Activated CD4-positive, alpha-beta memory T cell treated with anti-CD3 and anti-CD28 coated beads, Interleukin-2, amount 10 ng/mL, durations not matched to agents 7 days and 5 days (primary cell): ENCODE measurements at regions not wholly inside any gene's neighbourhood (a gene's known extent, or its start where the extent isn't known, plus 50 kb on each side); places are given as distances from the start of the nearest gene placed in this dataset.

ENCODE experiments used
- CTCF ChIA-PET: fragments of 350-600 bp; sonication (Branson Sonifier 250); formaldehyde crosslinking; loops from one replicate; lab custom pipeline; 2021; ENCODE audit warnings: antibody characterized with exemption, inconsistent platforms; lab: Charles Lee
- POLR2A ChIA-PET: fragments of 350-600 bp; sonication (Branson Sonifier 250); formaldehyde crosslinking; loops from one replicate; lab custom pipeline; 2021; ENCODE audit warnings: antibody characterized with exemption; lab: Charles Lee
- DNase-seq: peaks from one replicate; pipeline ENCODE4 v3.0.0-alpha.2; 2020
- H3K27ac Mint-ChIP-seq: one replicate; pipeline ENCODE4 v1.8.0; 2021; ENCODE audit warnings: mild to moderate bottlenecking, mixed read lengths
- H3K27me3 Mint-ChIP-seq: one replicate; pipeline ENCODE4 v1.8.0; 2021; ENCODE audit warnings: mixed read lengths
- H3K36me3 Mint-ChIP-seq: one replicate; pipeline ENCODE4 v1.8.0; 2021; ENCODE audit warnings: low read depth, mixed read lengths
- H3K4me1 Mint-ChIP-seq: one replicate; pipeline ENCODE4 v1.8.0; 2021; ENCODE audit warnings: mixed read lengths
- H3K4me3 Mint-ChIP-seq: one replicate; pipeline ENCODE4 v1.8.0; 2021; ENCODE audit warnings: mild to moderate bottlenecking, mixed read lengths
- H3K9me3 Mint-ChIP-seq: one replicate; pipeline ENCODE4 v1.8.0; 2021; ENCODE audit warnings: mixed read lengths

- Mint-ChIP-seq H3K9me3 (no peaks in the 10 kb centered on the region), H3K4me3 (no peak overlapping the region), H3K36me3 (no peaks in the 10 kb centered on the region), H3K27me3 (peaks cover 6% of the 10 kb centered on the region), H3K4me1 (peaks cover 4% of the 10 kb centered on the region), H3K27ac (no peak overlapping the region)
- ChIA-PET POLR2A (no interaction called here), CTCF (no interaction called here)
- no peak for DNase-seq
Measured at GRCh38 chr2:134785659-134786430, 52.6 kb upstream of the ACMSD start.

DNA sequence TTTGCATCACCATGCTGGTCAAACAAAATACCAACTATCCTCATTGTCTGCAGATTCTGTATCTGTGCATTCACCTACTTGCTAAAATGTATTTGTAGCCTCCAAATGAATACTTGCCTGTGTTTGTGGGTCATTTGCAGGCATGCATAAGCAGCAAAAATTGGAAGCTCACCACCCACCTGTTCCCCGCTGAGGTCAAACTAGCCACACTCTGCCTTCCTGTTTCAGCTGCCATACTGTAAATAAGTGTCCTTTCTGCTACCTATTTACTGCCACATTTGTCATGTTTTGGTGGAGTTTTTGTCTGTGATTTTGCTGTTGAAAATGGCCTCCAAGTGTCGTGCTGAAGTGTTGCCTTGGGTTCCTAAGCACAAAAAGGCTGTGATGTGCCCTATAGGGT, 50.0 kb upstream of the ACMSD start:
- ChIA-PET POLR2A (no interaction called here), CTCF (no interaction called here)
- Mint-ChIP-seq H3K27ac (no peak overlapping the region), H3K4me1 (no peaks in the 10 kb centered on the region), H3K27me3 (peaks cover 7% of the 10 kb centered on the region), H3K36me3 (no peaks in the 10 kb centered on the region), H3K4me3 (no peak overlapping the region), H3K9me3 (no peaks in the 10 kb centered on the region)
- DNase-seq: no peak
